HUES64 (cell line): ENCODE measurements at regions not wholly inside any gene's neighbourhood (a gene's known extent, or its start where the extent isn't known, plus 50 kb on each side); places are given as distances from the start of the nearest gene placed in this dataset.

ENCODE experiments used
- H3K27ac ChIP-seq: 2 replicates; pipeline ENCODE4 v1.7.0; 2013; ENCODE audit warnings: low read depth, low read length, inconsistent platforms
- H3K27me3 ChIP-seq: 2 replicates; pipeline ENCODE4 v1.6.1; 2013; ENCODE audit warnings: mild to moderate bottlenecking, low read length; ENCODE audit not compliant: insufficient read depth
- H3K36me3 ChIP-seq: 2 replicates; pipeline ENCODE4 v1.6.1; 2013; ENCODE audit warnings: mild to moderate bottlenecking, low read length; ENCODE audit not compliant: insufficient read depth
- H3K4me1 ChIP-seq: 2 replicates; pipeline ENCODE4 v1.6.1; 2013; ENCODE audit warnings: mild to moderate bottlenecking, low read length, moderate library complexity; ENCODE audit not compliant: insufficient read depth
- H3K4me3 ChIP-seq: 2 replicates; pipeline ENCODE4 v1.5.1; 2013; ENCODE audit warnings: mild to moderate bottlenecking, low read length, moderate library complexity
- H3K9ac ChIP-seq: 2 replicates; pipeline ENCODE4 v1.6.1; 2013; ENCODE audit warnings: mild to moderate bottlenecking, low read depth, low read length
- H3K9me3 ChIP-seq: 2 replicates; pipeline ENCODE4 v1.6.1; 2013; ENCODE audit warnings: low read depth, low read length; ENCODE audit not compliant: insufficient read depth
- WGBS: fragments of 150-250, 120-280 bp; methylation state at CpG from one replicate; pipeline ENCODE4 v1.1.7; 2013; ENCODE audit warnings: missing lambda C conversion rate; 5-methylcytosine and 5-hydroxymethylcytosine counted together

GRCh38 chr17:79388556-79389295, 222.1 kb downstream of the RBFOX3 start:
- 62% methylated on average over 27 of the region's 28 CpGs for WGBS
- Histone ChIP-seq H3K9me3 (no peaks in the 10 kb centered on the region), H3K4me3 (no peak overlapping the region), H3K36me3 (no peaks in the 10 kb centered on the region), H3K4me1 (no peaks in the 10 kb centered on the region), H3K27ac (no peak overlapping the region), H3K9ac (no peak overlapping the region), H3K27me3 (peaks cover 20% of the 10 kb centered on the region)

GRCh38 chr17:79387783-79388182, 223.1 kb downstream of the RBFOX3 start:
- no peaks in the 10 kb centered on the region for H3K36me3 ChIP-seq
- H3K27me3 ChIP-seq: peaks cover 16% of the 10 kb centered on the region
- H3K27ac ChIP-seq: no peak overlapping the region
- WGBS: 82% methylated on average over 6 of the region's 6 CpGs
- no peaks in the 10 kb centered on the region for H3K9me3 ChIP-seq
- no peaks in the 10 kb centered on the region for H3K4me1 ChIP-seq
- H3K9ac ChIP-seq: no peak overlapping the region
- no peak overlapping the region for H3K4me3 ChIP-seq

- Histone ChIP-seq H3K27me3 (peaks cover 5% of the 10 kb centered on the region; the same call in 1 of the 2 replicates), H3K4me1 (no peaks in the 10 kb centered on the region), H3K36me3 (no peaks in the 10 kb centered on the region), H3K9ac (no peak overlapping the region), H3K4me3 (no peak overlapping the region), H3K9me3 (no peaks in the 10 kb centered on the region), H3K27ac (no peak overlapping the region)
- WGBS: 95% methylated on average over 5 of the region's 5 CpGs
Measured at GRCh38 chr17:79385962-79386563, 224.8 kb downstream of the RBFOX3 start.

GRCh38 chr17:79382313-79382712, 228.5 kb downstream of the RBFOX3 start:
- Histone ChIP-seq H3K27ac (no peak overlapping the region), H3K36me3 (no peaks in the 10 kb centered on the region), H3K9me3 (no peaks in the 10 kb centered on the region), H3K27me3 (no peaks in the 10 kb centered on the region), H3K4me1 (no peaks in the 10 kb centered on the region), H3K4me3 (no peak overlapping the region), H3K9ac (no peak overlapping the region)
- 91% methylated on average over 9 of the region's 9 CpGs for WGBS

- Histone ChIP-seq H3K9me3 (no peaks in the 10 kb centered on the region), H3K27ac (no peak overlapping the region), H3K27me3 (no peaks in the 10 kb centered on the region), H3K4me1 (no peaks in the 10 kb centered on the region; the same call in 1 of the 2 replicates), H3K36me3 (no peaks in the 10 kb centered on the region), H3K4me3 (no peak overlapping the region), H3K9ac (no peak overlapping the region)
- 91% methylated on average over 21 of the region's 21 CpGs for WGBS
Measured at GRCh38 chr17:79379700-79380445, 231.0 kb downstream of the RBFOX3 start.

GRCh38 chr17:79377230-79377786, 233.5 kb downstream of the RBFOX3 start:
- Histone ChIP-seq H3K27me3 (no peaks in the 10 kb centered on the region), H3K36me3 (no peaks in the 10 kb centered on the region), H3K4me1 (no peaks in the 10 kb centered on the region; the same call in 1 of the 2 replicates), H3K4me3 (no peak overlapping the region), H3K27ac (no peak overlapping the region), H3K9me3 (no peaks in the 10 kb centered on the region), H3K9ac (no peak overlapping the region)
- 88% methylated on average over 25 of the region's 25 CpGs for WGBS

- Histone ChIP-seq H3K9me3 (no peaks in the 10 kb centered on the region), H3K36me3 (no peaks in the 10 kb centered on the region), H3K27me3 (no peaks in the 10 kb centered on the region), H3K4me1 (no peaks in the 10 kb centered on the region; the same call in 1 of the 2 replicates), H3K9ac (no peak overlapping the region), H3K4me3 (no peak overlapping the region), H3K27ac (no peak overlapping the region)
- WGBS: 73% methylated on average over 6 of the region's 6 CpGs
Measured at GRCh38 chr17:79374807-79375206, 236.0 kb downstream of the RBFOX3 start.

- Histone ChIP-seq H3K4me1 (no peaks in the 10 kb centered on the region; the same call in 1 of the 2 replicates), H3K27me3 (no peaks in the 10 kb centered on the region), H3K9me3 (no peaks in the 10 kb centered on the region), H3K9ac (no peak overlapping the region), H3K4me3 (no peak overlapping the region), H3K36me3 (no peaks in the 10 kb centered on the region), H3K27ac (no peak overlapping the region)
- WGBS: 80% methylated on average over 22 of the region's 22 CpGs
Measured at GRCh38 chr17:79374087-79374689, 236.7 kb downstream of the RBFOX3 start.

- Histone ChIP-seq H3K27ac (no peak overlapping the region), H3K4me1 (no peaks in the 10 kb centered on the region; the same call in 1 of the 2 replicates), H3K36me3 (no peaks in the 10 kb centered on the region), H3K9me3 (no peaks in the 10 kb centered on the region), H3K27me3 (no peaks in the 10 kb centered on the region), H3K4me3 (no peak overlapping the region), H3K9ac (no peak overlapping the region)
- 55% methylated on average over 16 of the region's 16 CpGs for WGBS
Measured at GRCh38 chr17:79372470-79373238, 238.2 kb downstream of the RBFOX3 start.

- Histone ChIP-seq H3K36me3 (no peaks in the 10 kb centered on the region), H3K9ac (no peak overlapping the region), H3K27ac (no peak overlapping the region), H3K4me3 (no peak overlapping the region), H3K9me3 (no peaks in the 10 kb centered on the region), H3K4me1 (no peaks in the 10 kb centered on the region; the same call in 1 of the 2 replicates), H3K27me3 (no peaks in the 10 kb centered on the region)
- 81% methylated on average over 15 of the region's 15 CpGs for WGBS
Measured at GRCh38 chr17:79371984-79372383, 238.9 kb downstream of the RBFOX3 start.
